ENCODE measurements at regions not wholly inside any gene's neighbourhood (a gene's known extent, or its start where the extent isn't known, plus 50 kb on each side); places are given as distances from the start of the nearest gene placed in this dataset.

DNA sequence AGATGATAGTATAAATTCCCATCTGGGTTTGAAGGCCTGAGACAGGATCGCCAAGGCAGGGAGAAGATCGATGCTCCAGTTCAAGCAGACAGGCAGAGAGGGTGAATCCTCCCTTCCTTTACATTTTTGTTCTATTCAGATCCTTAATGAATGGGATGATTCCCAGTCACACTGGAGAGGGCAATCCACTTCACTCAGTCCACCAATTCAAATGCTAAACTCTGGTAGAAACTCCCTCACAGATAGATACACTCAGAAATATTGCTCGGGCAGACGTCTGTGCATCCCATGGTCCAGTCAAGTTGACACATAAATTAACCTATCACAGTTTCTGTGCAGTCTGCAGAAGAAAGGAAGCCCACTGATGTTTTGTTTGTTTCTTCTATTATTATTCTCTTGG is 193.1 kb upstream of the ZNF462 start:
- TF ChIP-seq CEBPB (IDR thresholded peaks at IDR 0.05), result no peak
- TF ChIP-seq, protein P1, sequence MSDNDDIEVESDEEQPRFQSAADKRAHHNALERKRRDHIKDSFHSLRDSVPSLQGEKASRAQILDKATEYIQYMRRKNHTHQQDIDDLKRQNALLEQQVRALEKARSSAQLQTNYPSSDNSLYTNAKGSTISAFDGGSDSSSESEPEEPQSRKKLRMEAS (IDR thresholded peaks at IDR 0.05), result no peak
- TF ChIP-seq, protein P2, sequence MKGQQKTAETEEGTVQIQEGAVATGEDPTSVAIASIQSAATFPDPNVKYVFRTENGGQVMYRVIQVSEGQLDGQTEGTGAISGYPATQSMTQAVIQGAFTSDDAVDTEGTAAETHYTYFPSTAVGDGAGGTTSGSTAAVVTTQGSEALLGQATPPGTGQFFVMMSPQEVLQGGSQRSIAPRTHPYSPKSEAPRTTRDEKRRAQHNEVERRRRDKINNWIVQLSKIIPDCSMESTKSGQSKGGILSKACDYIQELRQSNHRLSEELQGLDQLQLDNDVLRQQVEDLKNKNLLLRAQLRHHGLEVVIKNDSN (IDR thresholded peaks at IDR 0.05), result no peak
- no peak for TF ChIP-seq CREB1 (IDR thresholded peaks at IDR 0.05; ENCODE audit: low read depth)
- no peak for TF ChIP-seq EP300 (IDR thresholded peaks at IDR 0.05; ENCODE audit: borderline replicate concordance)
- TF ChIP-seq, protein P3, sequence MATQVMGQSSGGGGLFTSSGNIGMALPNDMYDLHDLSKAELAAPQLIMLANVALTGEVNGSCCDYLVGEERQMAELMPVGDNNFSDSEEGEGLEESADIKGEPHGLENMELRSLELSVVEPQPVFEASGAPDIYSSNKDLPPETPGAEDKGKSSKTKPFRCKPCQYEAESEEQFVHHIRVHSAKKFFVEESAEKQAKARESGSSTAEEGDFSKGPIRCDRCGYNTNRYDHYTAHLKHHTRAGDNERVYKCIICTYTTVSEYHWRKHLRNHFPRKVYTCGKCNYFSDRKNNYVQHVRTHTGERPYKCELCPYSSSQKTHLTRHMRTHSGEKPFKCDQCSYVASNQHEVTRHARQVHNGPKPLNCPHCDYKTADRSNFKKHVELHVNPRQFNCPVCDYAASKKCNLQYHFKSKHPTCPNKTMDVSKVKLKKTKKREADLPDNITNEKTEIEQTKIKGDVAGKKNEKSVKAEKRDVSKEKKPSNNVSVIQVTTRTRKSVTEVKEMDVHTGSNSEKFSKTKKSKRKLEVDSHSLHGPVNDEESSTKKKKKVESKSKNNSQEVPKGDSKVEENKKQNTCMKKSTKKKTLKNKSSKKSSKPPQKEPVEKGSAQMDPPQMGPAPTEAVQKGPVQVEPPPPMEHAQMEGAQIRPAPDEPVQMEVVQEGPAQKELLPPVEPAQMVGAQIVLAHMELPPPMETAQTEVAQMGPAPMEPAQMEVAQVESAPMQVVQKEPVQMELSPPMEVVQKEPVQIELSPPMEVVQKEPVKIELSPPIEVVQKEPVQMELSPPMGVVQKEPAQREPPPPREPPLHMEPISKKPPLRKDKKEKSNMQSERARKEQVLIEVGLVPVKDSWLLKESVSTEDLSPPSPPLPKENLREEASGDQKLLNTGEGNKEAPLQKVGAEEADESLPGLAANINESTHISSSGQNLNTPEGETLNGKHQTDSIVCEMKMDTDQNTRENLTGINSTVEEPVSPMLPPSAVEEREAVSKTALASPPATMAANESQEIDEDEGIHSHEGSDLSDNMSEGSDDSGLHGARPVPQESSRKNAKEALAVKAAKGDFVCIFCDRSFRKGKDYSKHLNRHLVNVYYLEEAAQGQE (IDR thresholded peaks at IDR 0.05; ENCODE audit: low read depth), result no peak
- no peak for TF ChIP-seq TAF1 (IDR thresholded peaks at IDR 0.05; ENCODE audit: low read depth)
- no peak for TF ChIP-seq EGR1 (IDR thresholded peaks at IDR 0.05)
- TF ChIP-seq NFIC (IDR thresholded peaks at IDR 0.05), result no peak
- TF ChIP-seq ZBTB7A (IDR thresholded peaks at IDR 0.05; ENCODE audit: low read depth), result no peak
- TF ChIP-seq RAD21 (IDR thresholded peaks at IDR 0.05; ENCODE audit: low read depth), result no peak
- TF ChIP-seq TCF12 (IDR thresholded peaks at IDR 0.05; ENCODE audit: low read depth), result no peak
- TF ChIP-seq YY1 (IDR thresholded peaks at IDR 0.05; ENCODE audit: low read depth), result no peak
